GM20000 (cell line): ENCODE measurements at regions not wholly inside any gene's neighbourhood (a gene's known extent, or its start where the extent isn't known, plus 50 kb on each side); places are given as distances from the start of the nearest gene placed in this dataset.
"Not testable (repeated sequence)": the region's sequence is repeated elsewhere in the genome, so short reads cannot be mapped to it uniquely, and the experiment has no call there.

Experiments used
- DNase-seq: peaks from one replicate; pipeline ENCODE4 v3.0.0; 2012; ENCODE audit warnings: low spot score
- CTCF ChIP-seq: IDR thresholded peaks from 2 replicates; pipeline ENCODE4 v1.5.1; 2012; ENCODE audit warnings: mild to moderate bottlenecking, control low read depth; ENCODE audit errors: extremely low read depth, missing control alignments

- DNase-seq = no peak
- no peak for TF ChIP-seq CTCF
Measured at GRCh38 chr2:89811295-89811694, 1119.8 kb downstream of the RPIA start.

GRCh38 chr2:89811910-89812309 lies 1120.4 kb downstream of the RPIA start:
- DNase-seq = not testable (repeated sequence)

GRCh38 chr2:89814359-89814758 lies 1122.9 kb downstream of the RPIA start:
- DNase-seq = not testable (repeated sequence)

GRCh38 chr2:89818873-89819272 lies 1127.4 kb downstream of the RPIA start:
- DNase-seq = no peak
- no peak for TF ChIP-seq CTCF

DNA sequence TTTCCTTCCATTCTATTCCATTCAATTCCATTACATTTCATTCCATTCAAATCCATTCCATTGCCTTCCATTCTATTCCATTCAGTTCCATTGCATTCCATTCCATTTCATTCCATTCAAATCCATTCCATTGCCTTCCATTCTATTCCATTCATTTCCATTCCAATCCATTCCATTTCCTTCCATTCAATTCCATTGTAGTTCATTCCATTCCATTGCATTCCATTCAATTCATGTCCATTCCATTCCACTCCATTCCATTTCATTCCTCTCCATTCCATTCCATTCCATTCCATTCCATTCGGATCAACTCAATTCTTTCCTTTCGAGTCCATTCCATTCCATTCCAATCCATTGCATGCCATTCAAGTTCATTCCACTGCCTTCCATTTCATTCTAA lies 1128.3 kb downstream of the RPIA start:
- TF ChIP-seq CTCF = no peak
- no peak for DNase-seq

GRCh38 chr2:89820248-89820647 lies 1128.8 kb downstream of the RPIA start:
- TF ChIP-seq CTCF = no peak
- no peak for DNase-seq

DNA sequence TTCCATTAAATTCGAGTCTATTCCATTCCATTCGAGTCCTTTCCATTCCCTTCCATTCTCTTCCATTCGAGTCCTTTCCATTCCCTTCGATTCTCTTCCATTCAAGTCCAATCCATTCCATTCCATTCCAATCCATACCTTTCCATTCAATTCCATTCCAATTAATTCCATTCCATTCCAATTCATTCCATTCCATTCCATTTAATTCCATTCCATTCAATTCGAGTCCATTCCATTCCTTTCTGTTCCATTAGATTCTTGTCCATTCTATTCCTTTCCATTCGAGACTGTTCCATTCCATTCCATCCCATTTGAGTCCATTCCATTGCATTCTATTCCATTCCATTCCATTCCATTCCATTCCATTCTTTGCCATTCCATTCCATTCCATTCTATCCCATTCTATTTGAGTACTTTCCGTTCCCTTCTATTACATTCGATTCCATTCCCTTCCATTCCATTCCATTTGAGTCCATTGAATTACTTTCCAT lies 1130.0 kb downstream of the RPIA start:
- no peak for TF ChIP-seq CTCF
- no peak for DNase-seq

GRCh38 chr2:89822342-89822741 lies 1130.9 kb downstream of the RPIA start:
- DNase-seq = not testable (repeated sequence)

GRCh38 chr2:89823556-89823955 lies 1132.1 kb downstream of the RPIA start:
- no peak for DNase-seq
- no peak for TF ChIP-seq CTCF
